ENCODE measurements at regions not wholly inside any gene's neighbourhood (a gene's known extent, or its start where the extent isn't known, plus 50 kb on each side); places are given as distances from the start of the nearest gene placed in this dataset.
"Not testable (repeated sequence)": the region's sequence is repeated elsewhere in the genome, so short reads cannot be mapped to it uniquely, and the experiment has no call there.

GRCh38 chr18:61637319-61637718 lies 255.5 kb downstream of the RNF152 start:
- Histone ChIP-seq H3K27ac (ENCODE audit: low read depth, low read length) (no peak overlapping the region), H2BK120ac (ENCODE audit: insufficient read depth, low read length, poor library complexity) (no peak overlapping the region), H3K79me2 (ENCODE audit: control insufficient read depth, insufficient read depth, low read length, poor library complexity) (no peaks in the 10 kb centered on the region), H3K4me2 (ENCODE audit: low read length) (no peak overlapping the region), H4K12ac (ENCODE audit: low read depth, low read length) (no peak overlapping the region), H3K4ac (ENCODE audit: low read depth, low read length) (no peak overlapping the region), H3K4me1 (ENCODE audit: control insufficient read depth in 1 of 2, insufficient read depth in 2 of 2, low read length in 2 of 2) (peaks cover 0 to 3% of the 10 kb centered on the region in 2 experiments), H2AK5ac (ENCODE audit: low read length) (no peak overlapping the region), H4K8ac (ENCODE audit: low read depth, low read length) (no peak overlapping the region), H4K91ac (ENCODE audit: low read depth, low read length) (no peak overlapping the region), H3K4me3 (ENCODE audit: low read depth, low read length) (no peak overlapping the region), H3K14ac (ENCODE audit: low read length) (no peak overlapping the region), H3K18ac (ENCODE audit: low read length) (no peak overlapping the region), H2BK12ac (ENCODE audit: low read length) (no peak overlapping the region), H2BK5ac (ENCODE audit: low read depth, low read length, poor library complexity) (no peak overlapping the region), H3K9me3 (ENCODE audit: insufficient read depth, low read depth, low read length) (no peaks in the 10 kb centered on the region), H3K9ac (ENCODE audit: low read length) (no peak overlapping the region), H3K36me3 (ENCODE audit: control insufficient read depth in 1 of 2, insufficient read depth in 2 of 2, low read length in 2 of 2) (no peaks in the 10 kb centered on the region), H2AFZ (ENCODE audit: insufficient read depth, low read length, poor library complexity) (no peak overlapping the region), H3K27me3 (ENCODE audit: insufficient read depth, low read length) (no peaks in the 10 kb centered on the region), H3K79me1 (ENCODE audit: low read length) (no peaks in the 10 kb centered on the region), H3K23ac (ENCODE audit: low read length) (no peak overlapping the region)
- WGBS (ENCODE audit: extremely low coverage, insufficient coverage, insufficient read length), result no CpG with 5 or more reads among the region's 8 CpGs
- DNase-seq, result no peak

DNA sequence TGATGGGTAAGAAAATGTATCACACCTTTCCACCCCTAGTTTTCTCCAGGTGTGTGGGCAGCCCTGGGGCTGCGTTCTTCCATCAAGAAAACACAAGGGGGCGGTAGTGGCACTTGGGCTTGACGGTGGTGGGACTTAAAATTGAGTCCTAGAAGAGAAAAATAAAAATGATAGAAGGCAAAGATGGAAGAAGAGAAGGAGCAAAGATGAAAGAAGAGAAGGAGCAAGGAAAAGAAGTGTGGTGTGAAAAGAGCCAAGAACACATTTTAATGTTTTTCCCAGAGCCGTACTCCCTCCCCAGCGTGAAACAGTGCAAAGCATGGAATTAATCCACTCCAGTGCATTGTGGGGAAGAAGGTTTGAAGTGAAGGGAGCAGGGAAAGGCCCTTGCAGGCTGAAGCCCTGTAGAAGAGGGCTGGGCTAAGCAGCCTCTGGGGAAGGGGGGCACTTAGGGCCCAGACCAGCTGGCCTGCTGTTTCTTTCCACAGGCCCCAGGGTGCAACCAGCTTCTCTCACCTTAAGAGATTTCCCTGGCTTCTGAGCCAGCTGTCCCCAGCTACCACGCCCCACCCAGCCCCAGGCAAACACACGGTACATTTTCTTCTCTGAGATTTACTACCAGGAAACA lies 256.8 kb downstream of the RNF152 start:
- Histone ChIP-seq H2AFZ (ENCODE audit: insufficient read depth, low read length, poor library complexity) (no peak overlapping the region), H3K27ac (ENCODE audit: low read depth, low read length) (no peak overlapping the region), H3K79me1 (ENCODE audit: low read length) (no peaks in the 10 kb centered on the region), H2BK120ac (ENCODE audit: insufficient read depth, low read length, poor library complexity) (no peak overlapping the region), H3K27me3 (ENCODE audit: insufficient read depth, low read length) (no peaks in the 10 kb centered on the region), H3K23ac (ENCODE audit: low read length) (no peak overlapping the region), H2BK5ac (ENCODE audit: low read depth, low read length, poor library complexity) (no peak overlapping the region), H3K4ac (ENCODE audit: low read depth, low read length) (no peak overlapping the region), H3K14ac (ENCODE audit: low read length) (no peak overlapping the region), H3K4me2 (ENCODE audit: low read length) (peak overlapping the region; percentile 31), H3K18ac (ENCODE audit: low read length) (no peak overlapping the region), H3K36me3 (ENCODE audit: control insufficient read depth in 1 of 2, insufficient read depth in 2 of 2, low read length in 2 of 2) (no peaks in the 10 kb centered on the region), H4K8ac (ENCODE audit: low read depth, low read length) (no peak overlapping the region), H4K12ac (ENCODE audit: low read depth, low read length) (no peak overlapping the region), H3K9ac (ENCODE audit: low read length) (no peak overlapping the region), H3K79me2 (ENCODE audit: control insufficient read depth, insufficient read depth, low read length, poor library complexity) (no peaks in the 10 kb centered on the region), H2BK12ac (ENCODE audit: low read length) (no peak overlapping the region), H4K91ac (ENCODE audit: low read depth, low read length) (no peak overlapping the region), H3K4me1 (ENCODE audit: control insufficient read depth in 1 of 2, insufficient read depth in 2 of 2, low read length in 2 of 2) (peaks cover 0 to 3% of the 10 kb centered on the region in 2 experiments), H3K9me3 (ENCODE audit: insufficient read depth, low read depth, low read length) (no peaks in the 10 kb centered on the region), H2AK5ac (ENCODE audit: low read length) (no peak overlapping the region), H3K4me3 (ENCODE audit: low read depth, low read length) (no peak overlapping the region)
- WGBS (ENCODE audit: extremely low coverage, insufficient coverage, insufficient read length), result no CpG with 5 or more reads among the region's 7 CpGs
- peak; percentile 41 to 72 for DNase-seq

- Histone ChIP-seq H3K18ac (ENCODE audit: low read length) (no peak overlapping the region), H3K79me1 (ENCODE audit: low read length) (no peaks in the 10 kb centered on the region), H3K27ac (ENCODE audit: low read depth, low read length) (no peak overlapping the region), H3K23ac (ENCODE audit: low read length) (no peak overlapping the region), H2BK12ac (ENCODE audit: low read length) (no peak overlapping the region), H3K27me3 (ENCODE audit: insufficient read depth, low read length) (no peaks in the 10 kb centered on the region), H4K91ac (ENCODE audit: low read depth, low read length) (no peak overlapping the region), H3K36me3 (ENCODE audit: control insufficient read depth in 1 of 2, insufficient read depth in 2 of 2, low read length in 2 of 2) (no peaks in the 10 kb centered on the region), H3K4me3 (ENCODE audit: low read depth, low read length) (no peak overlapping the region), H2BK120ac (ENCODE audit: insufficient read depth, low read length, poor library complexity) (no peak overlapping the region), H3K4me2 (ENCODE audit: low read length) (no peak overlapping the region), H3K4me1 (ENCODE audit: control insufficient read depth in 1 of 2, insufficient read depth in 2 of 2, low read length in 2 of 2) (no peaks in the 10 kb centered on the region), H4K8ac (ENCODE audit: low read depth, low read length) (no peak overlapping the region), H3K14ac (ENCODE audit: low read length) (no peak overlapping the region), H3K79me2 (ENCODE audit: control insufficient read depth, insufficient read depth, low read length, poor library complexity) (no peaks in the 10 kb centered on the region), H3K4ac (ENCODE audit: low read depth, low read length) (no peak overlapping the region), H3K9me3 (ENCODE audit: insufficient read depth, low read depth, low read length) (peaks cover 2% of the 10 kb centered on the region), H2AFZ (ENCODE audit: insufficient read depth, low read length, poor library complexity) (no peak overlapping the region), H2AK5ac (ENCODE audit: low read length) (no peak overlapping the region), H3K9ac (ENCODE audit: low read length) (no peak overlapping the region), H2BK5ac (ENCODE audit: low read depth, low read length, poor library complexity) (no peak overlapping the region), H4K12ac (ENCODE audit: low read depth, low read length) (no peak overlapping the region)
- no CpG with 5 or more reads among the region's 3 CpGs for WGBS (ENCODE audit: extremely low coverage, insufficient coverage, insufficient read length)
- no peak for DNase-seq
Observed at GRCh38 chr18:61628085-61628484, 264.7 kb downstream of the RNF152 start.

DNA sequence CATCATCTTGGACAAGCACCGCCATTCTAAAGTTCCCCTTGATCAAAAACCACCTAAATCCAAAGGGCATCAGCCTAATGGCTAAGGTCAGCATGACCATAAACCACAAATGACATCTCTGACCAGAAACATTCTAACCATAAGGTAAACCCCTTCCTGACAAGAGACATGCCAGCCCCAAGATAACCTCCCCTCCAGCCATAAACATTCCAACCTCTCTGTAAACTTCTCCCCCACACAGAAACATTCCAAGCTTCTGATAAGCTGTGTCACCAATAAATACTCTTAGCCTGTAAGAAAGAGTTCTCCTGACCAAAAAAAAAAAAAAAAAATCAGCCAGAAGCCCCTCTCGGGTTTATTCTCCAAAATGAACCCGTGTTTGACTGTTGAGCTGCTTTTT lies 268.2 kb downstream of the RNF152 start:
- H3K27me3 ChIP-seq (ENCODE audit: insufficient read depth, low read length); H3K9ac ChIP-seq (ENCODE audit: low read length); H3K23ac ChIP-seq (ENCODE audit: low read length); H3K27ac ChIP-seq (ENCODE audit: low read depth, low read length); H2BK120ac ChIP-seq (ENCODE audit: insufficient read depth, low read length, poor library complexity); H3K36me3 ChIP-seq (ENCODE audit: control insufficient read depth in 1 of 2, insufficient read depth in 2 of 2, low read length in 2 of 2); H4K12ac ChIP-seq (ENCODE audit: low read depth, low read length); H4K91ac ChIP-seq (ENCODE audit: low read depth, low read length); H4K8ac ChIP-seq (ENCODE audit: low read depth, low read length); H3K18ac ChIP-seq (ENCODE audit: low read length); H2AK5ac ChIP-seq (ENCODE audit: low read length); H3K9me3 ChIP-seq (ENCODE audit: insufficient read depth, low read depth, low read length); H3K79me2 ChIP-seq (ENCODE audit: control insufficient read depth, insufficient read depth, low read length, poor library complexity); H3K4me2 ChIP-seq (ENCODE audit: low read length); H2BK12ac ChIP-seq (ENCODE audit: low read length); DNase-seq; H2BK5ac ChIP-seq (ENCODE audit: low read depth, low read length, poor library complexity); H3K14ac ChIP-seq (ENCODE audit: low read length); H3K79me1 ChIP-seq (ENCODE audit: low read length); H3K4me3 ChIP-seq (ENCODE audit: low read depth, low read length); H3K4me1 ChIP-seq (ENCODE audit: control insufficient read depth in 1 of 2, insufficient read depth in 2 of 2, low read length in 2 of 2); H3K4ac ChIP-seq (ENCODE audit: low read depth, low read length); H2AFZ ChIP-seq (ENCODE audit: insufficient read depth, low read length, poor library complexity): not testable (repeated sequence)
- no CpG with 5 or more reads among the region's 3 CpGs for WGBS (ENCODE audit: extremely low coverage, insufficient coverage, insufficient read length)
